Muscle of leg (tissue), 3 donors: ENCODE measurements at regions not wholly inside any gene's neighbourhood (a gene's known extent, or its start where the extent isn't known, plus 50 kb on each side); places are given as distances from the start of the nearest gene placed in this dataset.
A peak's percentile ranks its signal among the peaks of the same experiment; 100 is the strongest.
"Not testable (repeated sequence)": the region's sequence is repeated elsewhere in the genome, so short reads cannot be mapped to it uniquely, and the experiment has no call there.

Experiments
- DNase-seq: peaks from one replicate; pipeline ENCODE4 v3.0.0; 2013
- H3K27ac ChIP-seq: one replicate; pipeline ENCODE4 v1.5.1; 2013; ENCODE audit warnings: mild to moderate bottlenecking, low read length, control low read depth
- H3K27me3 ChIP-seq: one replicate; pipeline ENCODE4 v1.6.1; 2013; ENCODE audit warnings: low read length; ENCODE audit not compliant: control insufficient read depth, insufficient read depth
- H3K36me3 ChIP-seq: one replicate; pipeline ENCODE4 v1.6.1; 2013; ENCODE audit warnings: low read length; ENCODE audit not compliant: control insufficient read depth, insufficient read depth
- H3K4me1 ChIP-seq: one replicate; pipeline ENCODE4 v1.6.1; 2013; ENCODE audit warnings: low read length; ENCODE audit not compliant: control insufficient read depth, insufficient read depth
- H3K4me3 ChIP-seq: one replicate; pipeline ENCODE4 v1.5.1; 2013; ENCODE audit warnings: low read length, control low read depth
- H3K9me3 ChIP-seq: replicated peaks from 2 replicates; pipeline ENCODE4 v1.6.1; 2013; ENCODE audit warnings: low read depth, low read length; ENCODE audit not compliant: control insufficient read depth
- WGBS: methylation state at CpG from one replicate; pipeline ENCODE4 v1.1.5; 2013; ENCODE audit warnings: missing lambda C conversion rate; ENCODE audit not compliant: insufficient coverage; 5-methylcytosine and 5-hydroxymethylcytosine counted together

DNA sequence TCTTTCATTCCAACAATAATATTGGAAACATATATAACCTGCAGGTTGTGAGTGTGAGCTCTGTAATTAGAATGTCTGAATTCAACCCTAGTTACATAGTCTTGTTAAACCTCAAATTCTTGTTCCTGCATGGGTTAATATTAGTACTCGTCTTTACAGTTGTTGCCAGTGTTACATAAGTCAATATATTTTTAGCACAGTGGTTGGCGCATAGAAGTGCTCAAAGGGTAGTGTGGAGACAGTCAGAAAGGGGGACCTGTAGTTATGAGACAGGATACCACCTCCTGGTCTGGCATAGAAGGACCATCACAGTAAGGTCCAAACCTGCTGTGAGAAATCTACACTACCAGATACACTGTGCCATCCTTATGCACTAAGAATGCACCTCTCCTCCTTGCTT, 1045.9 kb upstream of the SLIT2 start:
- H3K4me1 ChIP-seq: no peaks in the 10 kb centered on the region
- H3K27ac ChIP-seq: no peak overlapping the region
- DNase-seq: no peak
- H3K9me3 ChIP-seq: no peaks in the 10 kb centered on the region
- no CpG with 5 or more reads among the region's 2 CpGs for WGBS
- H3K27me3 ChIP-seq: no peaks in the 10 kb centered on the region
- H3K36me3 ChIP-seq: no peaks in the 10 kb centered on the region
- H3K4me3 ChIP-seq: no peak overlapping the region

DNA sequence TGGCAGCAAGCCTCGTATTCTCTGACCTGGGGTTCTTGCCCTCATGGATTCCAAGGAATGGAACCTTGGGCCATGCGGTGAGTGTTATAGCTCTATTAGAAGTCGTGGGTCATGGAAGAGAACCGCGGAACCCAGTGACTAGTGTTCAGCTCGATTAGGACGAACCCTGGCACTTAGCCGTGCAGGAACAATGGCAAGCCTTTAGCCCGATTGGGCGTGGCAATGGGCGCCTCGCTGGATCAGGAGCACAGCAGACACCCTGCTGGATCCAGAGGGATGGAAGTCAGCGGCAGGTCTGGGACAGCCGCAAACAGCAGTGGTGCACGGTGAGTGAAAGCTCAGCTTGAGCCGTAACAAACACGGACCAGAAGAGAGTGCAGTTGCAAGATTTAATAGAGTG, 1053.9 kb upstream of the SLIT2 start:
- not testable (repeated sequence) for DNase-seq, H3K36me3 ChIP-seq, H3K27ac ChIP-seq, H3K27me3 ChIP-seq, H3K9me3 ChIP-seq, H3K4me3 ChIP-seq, H3K4me1 ChIP-seq
- 96% methylated on average over 10 of the region's 17 CpGs for WGBS

DNA sequence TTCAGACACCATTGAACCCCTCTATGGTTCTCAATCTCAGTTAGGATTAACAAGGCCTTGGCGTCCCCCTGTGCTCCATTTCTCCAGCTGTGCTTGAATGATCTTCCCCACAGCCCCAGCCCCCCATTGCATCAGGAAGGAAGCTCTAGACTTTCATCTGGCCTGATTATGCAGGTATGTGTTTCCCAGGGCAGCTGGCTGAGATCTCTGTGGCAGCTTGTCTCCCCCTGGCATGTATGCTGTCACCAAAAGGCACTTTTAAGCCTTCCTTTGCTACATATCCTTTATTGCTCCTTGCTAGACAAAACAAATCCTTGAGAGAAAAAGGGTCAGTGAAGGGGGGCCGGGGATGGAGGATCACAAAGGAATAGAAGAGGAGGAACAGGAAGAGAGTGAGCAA, 1056.0 kb upstream of the SLIT2 start:
- H3K9me3 ChIP-seq: no peaks in the 10 kb centered on the region
- no peaks in the 10 kb centered on the region for H3K27me3 ChIP-seq
- WGBS: 38% methylated on average over 1 of the region's 2 CpGs
- no peak overlapping the region for H3K4me3 ChIP-seq
- H3K4me1 ChIP-seq: no peaks in the 10 kb centered on the region
- no peak for DNase-seq
- no peaks in the 10 kb centered on the region for H3K36me3 ChIP-seq
- no peak overlapping the region for H3K27ac ChIP-seq

DNA sequence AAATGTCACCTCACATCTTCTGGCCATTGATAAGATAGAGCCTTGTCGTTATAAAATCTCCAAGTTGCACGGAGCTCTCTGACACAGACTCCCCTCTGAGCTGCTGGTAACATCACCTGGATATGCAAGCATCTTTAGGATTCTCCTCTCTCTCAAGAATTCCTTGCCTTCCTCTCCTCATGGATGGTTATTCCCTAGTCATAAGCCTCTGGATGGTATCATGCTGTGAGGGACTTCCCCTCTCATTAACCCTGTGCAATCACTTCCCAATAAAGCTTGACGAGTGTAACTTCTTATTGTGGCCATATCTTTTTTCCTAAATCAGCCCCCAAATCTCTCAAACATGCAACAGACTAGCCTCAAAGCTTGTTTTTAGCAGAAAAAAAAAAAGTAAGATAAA, 1057.0 kb upstream of the SLIT2 start:
- Histone ChIP-seq H3K4me3 (no peak overlapping the region), H3K27ac (no peak overlapping the region)
- WGBS: no CpG with 5 or more reads among the region's 3 CpGs

DNA sequence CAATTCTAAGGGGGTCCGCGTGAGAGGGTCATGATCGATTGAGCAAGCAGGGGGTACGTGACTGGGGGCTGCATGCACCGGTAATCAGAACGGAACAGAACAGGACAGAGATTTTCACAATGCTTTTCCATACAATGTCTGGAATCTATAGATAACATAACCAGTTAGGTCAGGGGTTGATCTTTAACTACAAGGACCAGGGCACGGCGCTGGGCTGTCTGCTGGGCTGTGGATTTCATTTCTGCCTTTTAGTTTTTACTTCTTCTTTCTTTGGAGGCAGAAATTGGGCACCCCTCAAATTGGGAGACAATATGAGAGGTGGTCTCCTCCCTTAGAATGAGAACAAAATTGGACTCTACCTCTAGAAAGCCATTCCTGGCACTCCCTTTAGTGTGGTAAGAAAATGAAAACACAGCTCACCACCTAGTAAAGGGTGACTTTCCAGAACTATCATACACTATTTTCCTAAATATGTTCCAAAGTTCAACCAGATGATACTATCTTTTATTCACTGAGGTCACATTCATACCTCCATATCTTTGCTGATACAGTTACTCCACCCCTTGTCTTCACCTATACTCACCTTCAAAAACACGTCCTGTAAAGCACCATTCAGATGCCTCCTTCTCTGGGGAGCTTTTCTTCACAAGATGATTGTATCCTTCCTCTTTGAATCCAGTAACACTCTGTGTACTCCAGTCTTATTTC, 1058.3 kb upstream of the SLIT2 start:
- WGBS: 67% methylated on average over 1 of the region's 9 CpGs
- Histone ChIP-seq H3K9me3 (no peaks in the 10 kb centered on the region), H3K4me3 (no peak overlapping the region), H3K4me1 (no peaks in the 10 kb centered on the region), H3K27ac (no peak overlapping the region), H3K36me3 (no peaks in the 10 kb centered on the region), H3K27me3 (no peaks in the 10 kb centered on the region)
- no peak for DNase-seq

More for the DNA sequence above, 1057.0 kb upstream of the SLIT2 start:
- no peak for DNase-seq
- Histone ChIP-seq H3K4me1 (no peaks in the 10 kb centered on the region), H3K36me3 (no peaks in the 10 kb centered on the region), H3K9me3 (no peaks in the 10 kb centered on the region), H3K27me3 (no peaks in the 10 kb centered on the region)

DNA sequence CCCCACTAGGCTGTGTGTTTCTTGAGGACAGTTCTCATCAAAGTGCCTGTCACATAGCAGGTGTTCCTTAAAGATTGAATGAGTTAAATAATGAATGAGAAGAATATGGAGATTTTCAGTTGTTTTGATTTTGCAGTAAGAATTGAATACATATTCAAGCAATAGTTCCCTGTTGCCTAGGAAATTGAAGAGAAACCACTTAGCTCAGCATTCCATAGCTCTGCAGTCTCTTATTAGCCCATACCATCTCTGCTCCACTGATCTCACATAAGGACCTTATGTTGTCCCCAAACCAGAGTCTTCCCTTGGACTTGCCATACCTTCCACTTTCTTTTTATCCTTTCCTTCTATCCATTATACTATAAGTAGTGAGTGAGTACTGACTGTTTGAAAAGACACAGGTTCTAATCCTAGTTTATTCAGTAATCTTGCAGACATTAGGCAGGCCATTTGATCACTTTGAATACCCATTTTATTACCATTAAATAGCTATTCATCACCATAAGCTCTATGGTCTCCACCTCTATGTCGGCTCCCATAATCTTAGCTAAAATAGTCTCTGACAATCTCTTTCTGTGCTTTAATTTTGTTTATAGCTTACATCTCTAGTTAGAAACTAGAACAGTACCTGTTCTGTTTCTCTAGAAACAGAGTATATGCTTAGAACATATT, 1059.6 kb upstream of the SLIT2 start:
- H3K27ac ChIP-seq: no peak overlapping the region
- DNase-seq: no peak
- no peaks in the 10 kb centered on the region for H3K27me3 ChIP-seq
- H3K4me3 ChIP-seq: no peak overlapping the region
- H3K36me3 ChIP-seq: no peaks in the 10 kb centered on the region
- WGBS: no CpG with 5 or more reads among the region's 1 CpG
- H3K4me1 ChIP-seq: no peaks in the 10 kb centered on the region
- no peaks in the 10 kb centered on the region for H3K9me3 ChIP-seq

DNA sequence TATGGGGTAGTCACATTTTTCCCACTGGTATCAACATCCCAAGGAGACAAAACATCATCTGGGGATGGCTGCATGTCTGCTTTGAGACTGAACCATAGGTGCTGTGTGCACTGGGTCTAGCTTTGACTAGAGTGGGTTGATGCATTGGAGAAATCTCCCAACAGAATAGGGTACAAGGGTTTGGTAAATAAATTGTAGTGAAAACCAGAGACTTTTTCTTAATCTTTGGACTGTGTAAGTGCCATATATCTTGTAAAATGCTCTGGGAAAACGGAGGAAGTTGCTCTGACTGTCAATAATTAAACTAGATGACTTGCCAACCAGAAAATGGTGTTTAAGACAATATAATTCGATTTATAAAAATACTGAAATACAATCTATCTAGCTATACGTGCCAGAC, 1064.0 kb upstream of the SLIT2 start:
- Histone ChIP-seq H3K36me3 (no peaks in the 10 kb centered on the region), H3K27me3 (no peaks in the 10 kb centered on the region), H3K27ac (no peak overlapping the region), H3K4me3 (no peak overlapping the region), H3K9me3 (no peaks in the 10 kb centered on the region), H3K4me1 (no peaks in the 10 kb centered on the region)
- DNase-seq: no peak
- no CpG with 5 or more reads among the region's 3 CpGs for WGBS

DNA sequence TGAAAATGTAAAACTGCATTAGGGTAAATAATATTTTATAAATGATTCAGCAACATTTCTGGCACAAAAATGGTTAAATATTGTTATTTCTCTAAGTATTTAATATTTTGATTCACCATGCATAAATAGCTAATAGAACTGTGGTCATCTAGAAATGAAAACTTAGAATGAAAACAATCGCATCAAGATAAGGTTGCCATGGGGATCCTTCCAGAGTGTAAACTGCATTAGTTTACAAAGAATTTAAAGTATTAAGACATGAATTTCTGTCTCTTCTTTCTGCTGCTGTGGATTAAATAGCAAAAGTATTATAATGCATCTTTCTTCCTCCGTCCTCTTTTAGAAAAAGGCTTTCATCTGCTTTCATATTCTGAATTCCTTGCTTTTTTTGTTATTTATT, 1064.6 kb upstream of the SLIT2 start:
- Histone ChIP-seq H3K27me3 (no peaks in the 10 kb centered on the region), H3K36me3 (no peaks in the 10 kb centered on the region), H3K4me3 (no peak overlapping the region), H3K9me3 (no peaks in the 10 kb centered on the region), H3K4me1 (no peaks in the 10 kb centered on the region), H3K27ac (no peak overlapping the region)
- peak; percentile 45 for DNase-seq
- WGBS: no CpG with 5 or more reads among the region's 2 CpGs

DNA sequence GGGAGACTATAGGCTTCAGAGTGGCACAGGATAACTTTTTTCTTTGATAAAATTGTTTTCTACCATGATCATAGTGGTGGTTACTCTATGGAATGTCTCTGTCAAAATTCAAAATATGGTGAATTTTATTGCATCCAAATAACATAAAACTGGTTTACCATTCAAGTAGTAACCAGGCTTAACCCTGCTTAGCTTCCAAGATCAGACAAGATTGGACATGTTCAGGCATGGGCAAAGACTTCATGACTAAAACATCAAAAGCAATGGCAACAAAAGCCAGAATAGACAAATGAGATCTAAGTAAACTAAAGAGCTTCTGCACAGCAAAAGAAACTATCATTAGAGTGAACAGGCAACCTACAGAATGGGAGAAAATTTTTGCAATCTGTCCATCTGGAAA, 1070.1 kb upstream of the SLIT2 start:
- H3K36me3 ChIP-seq, H3K27ac ChIP-seq, DNase-seq, H3K9me3 ChIP-seq, H3K4me1 ChIP-seq, H3K4me3 ChIP-seq, H3K27me3 ChIP-seq: not testable (repeated sequence)

DNA sequence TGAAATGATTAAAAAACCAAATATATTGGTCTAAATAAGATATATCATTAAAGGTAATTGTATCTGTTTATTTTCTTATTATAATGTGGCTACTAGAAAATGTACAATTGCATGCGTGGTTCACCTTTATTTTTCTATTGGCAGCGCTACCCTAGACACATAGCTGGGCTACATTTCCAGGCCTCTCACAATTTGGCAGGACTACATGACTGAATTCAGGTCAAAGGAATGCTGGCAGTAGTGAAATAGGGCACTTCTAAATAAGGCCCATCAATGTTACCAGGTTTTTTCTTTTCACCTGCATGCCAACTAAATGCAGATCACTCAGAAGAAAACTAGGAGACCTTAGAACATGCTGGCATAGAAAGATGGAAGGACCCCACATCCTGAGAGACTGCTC, 1072.9 kb upstream of the SLIT2 start:
- Histone ChIP-seq H3K27ac (no peak overlapping the region), H3K9me3 (no peaks in the 10 kb centered on the region), H3K27me3 (no peaks in the 10 kb centered on the region), H3K36me3 (no peaks in the 10 kb centered on the region), H3K4me3 (no peak overlapping the region), H3K4me1 (no peaks in the 10 kb centered on the region)
- peak; percentile 23 for DNase-seq
- WGBS: 100% methylated on average over 1 of the region's 2 CpGs

DNA sequence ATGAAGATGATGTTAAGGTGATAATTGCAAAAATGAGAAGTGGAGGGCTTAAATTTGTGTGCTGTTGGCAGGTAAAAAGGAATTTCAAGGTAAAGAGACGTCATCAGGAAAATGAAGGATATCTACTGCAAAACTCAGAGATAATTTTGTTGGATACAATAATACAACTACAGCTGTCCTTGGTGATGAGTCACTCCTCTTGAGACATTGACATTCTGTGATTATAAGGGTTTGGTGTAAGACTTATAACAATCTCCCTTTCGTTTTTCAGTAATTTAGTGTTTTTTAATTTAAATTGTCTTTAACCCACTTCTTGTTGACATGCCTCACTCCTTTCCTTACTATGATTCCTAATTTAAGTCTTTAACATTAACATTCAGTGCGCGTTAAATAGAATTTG, 1074.1 kb upstream of the SLIT2 start:
- Histone ChIP-seq H3K36me3 (no peaks in the 10 kb centered on the region), H3K27ac (no peak overlapping the region), H3K4me1 (no peaks in the 10 kb centered on the region), H3K4me3 (no peak overlapping the region), H3K9me3 (no peaks in the 10 kb centered on the region), H3K27me3 (no peaks in the 10 kb centered on the region)
- WGBS: no CpG with 5 or more reads among the region's 4 CpGs
- no peak for DNase-seq
